K562 (cell line): ENCODE measurements at regions not wholly inside any gene's neighbourhood (a gene's known extent, or its start where the extent isn't known, plus 50 kb on each side); places are given as distances from the start of the nearest gene placed in this dataset.

ENCODE experiments used
- ATAC-seq: fragments of 200-7000 bp; cut with Tn5 transposase; 3 replicates; pipeline ENCODE4 v1.9.1; 2020; ENCODE audit warnings: moderate library complexity
- BruUV-seq: library from RNA; stranded (reverse); fragments of 400-500 nt; replicated peaks from 2 replicates; lab custom pipeline; 2021; lab: Mats Ljungman, UMichigan
- CTCF ChIA-PET: fragments of 300-600 bp; formaldehyde crosslinking; extraction: SDS; loops from one replicate; lab custom pipeline; 2021; ENCODE audit warnings: low intra/inter-chr PET ratio; lab: Yijun Ruan, JAX
- POLR2A ChIA-PET: fragments of 300-600, 350-650 bp; sonication (Branson Sonifier 250); formaldehyde crosslinking; extraction: SDS; loops from one replicate; lab custom pipeline; 2021; ENCODE audit warnings: antibody characterized with exemption, inconsistent platforms; lab: Yijun Ruan, JAX
- DNase-seq, 4 experiments: peaks; one replicate each; pipeline versions ENCODE4 v3.0.0 to v3.0.0-alpha.2; 2011 to 2018; ENCODE audit warnings: low spot score in 3 of 4, mixed read lengths in 3 of 4; ENCODE audit errors: extremely low read depth in 1 of 4
- FAIRE-seq: peaks from 2 replicates; lab custom pipeline; 2011; peaks lifted over from hg19 to GRCh38; lab: Jason Lieb, UNC
- H2AFZ ChIP-seq: 2 replicates; pipeline ENCODE4 v1.6.0; 2011; ENCODE audit warnings: low read depth, low read length, control low read depth, inconsistent platforms
- H3K27ac ChIP-seq: fragments of 200-600 bp; 3 replicates; pipeline ENCODE4 v1.8.0; 2011; ENCODE audit warnings: low read depth, mild to moderate bottlenecking, control low read depth, inconsistent platforms, low read length, moderate library complexity, mixed read lengths; ENCODE audit errors: extremely low read depth
- H3K27me3 ChIP-seq, 2 experiments: fragments of 300-600 bp in 1 of 2; 2 replicates in 1 of 2; 3 replicates in 1 of 2; pipeline versions ENCODE4 v1.6.0 to v1.8.0; 2011; ENCODE audit warnings: inconsistent platforms in 2 of 2, low read length in 2 of 2, mild to moderate bottlenecking in 1 of 2, mixed read lengths in 1 of 2, moderate library complexity in 1 of 2; ENCODE audit not compliant: control insufficient read depth in 2 of 2, insufficient read depth in 2 of 2
- H3K36me3 ChIP-seq: fragments of 300-600 bp; 3 replicates; pipeline ENCODE4 v1.8.0; 2011; ENCODE audit warnings: mild to moderate bottlenecking, low read length, inconsistent platforms; ENCODE audit not compliant: control insufficient read depth, insufficient read depth
- H3K4me1 ChIP-seq, 2 experiments: fragments of 200-600 bp in 1 of 2; replicated peaks in 1 of 2; 2 replicates in 1 of 2; 3 replicates in 1 of 2; pipeline versions ENCODE4 v1.5.1 to v1.8.0; 2011; ENCODE audit warnings: inconsistent platforms in 2 of 2, low read length in 2 of 2, mild to moderate bottlenecking in 1 of 2, mixed read lengths in 1 of 2, moderate library complexity in 1 of 2; ENCODE audit not compliant: control insufficient read depth in 2 of 2, insufficient read depth in 2 of 2
- H3K4me2 ChIP-seq: 2 replicates; pipeline ENCODE4 v1.6.1; 2011; ENCODE audit warnings: low read length, control low read depth, inconsistent platforms, mixed read lengths; ENCODE audit not compliant: insufficient read depth
- H3K4me3 ChIP-seq: fragments of 200-600 bp; sonication (generic), shearing (Covaris generic); 2 replicates; pipeline ENCODE4 v1.5.1; 2016; ENCODE audit warnings: control low read depth, inconsistent platforms
- H3K79me2 ChIP-seq: fragments of 200-600 bp; 3 replicates; pipeline ENCODE4 v1.8.0; 2011; ENCODE audit warnings: low read length, inconsistent platforms; ENCODE audit not compliant: control insufficient read depth, insufficient read depth
- H3K9ac ChIP-seq, 2 experiments: 2 replicates each; pipeline versions ENCODE4 v1.6.0 to v1.6.1; 2011; ENCODE audit warnings: low read depth in 2 of 2, low read length in 2 of 2, control low read depth in 1 of 2, inconsistent platforms in 1 of 2, mild to moderate bottlenecking in 1 of 2, mixed read lengths in 1 of 2; ENCODE audit not compliant: insufficient read depth in 1 of 2
- H3K9me1 ChIP-seq: one replicate; pipeline ENCODE4 v1.6.0; 2011; ENCODE audit warnings: inconsistent platforms, mild to moderate bottlenecking, low read length, moderate library complexity; ENCODE audit not compliant: control insufficient read depth, insufficient read depth
- H3K9me3 ChIP-seq: replicated peaks from 2 replicates; pipeline ENCODE4 v1.5.1; 2011; ENCODE audit warnings: low read depth, low read length, inconsistent platforms; ENCODE audit not compliant: control insufficient read depth, insufficient read depth
- H4K20me1 ChIP-seq: replicated peaks from 2 replicates; pipeline ENCODE4 v1.6.1; 2011; ENCODE audit warnings: low read length, inconsistent platforms, mixed read lengths; ENCODE audit not compliant: control insufficient read depth, insufficient read depth
- ELF1 ChIP-seq: fragments of 200-800 bp; sonication (Bioruptor generic); IDR thresholded peaks from 2 replicates; pipeline ENCODE4 v1.6.1; 2016; ENCODE audit warnings: missing genetic modification characterization, missing compliant biosample characterization
- KDM4B ChIP-seq, 2 experiments: fragments of 450-650 bp in 1 of 2; sonication (generic) in 1 of 2; IDR thresholded peaks; 2 replicates each; pipeline ENCODE4 v1.6.1; 2016 to 2017; ENCODE audit warnings: borderline replicate concordance in 2 of 2, antibody characterized with exemption in 1 of 2, low read depth in 1 of 2, mild to moderate bottlenecking in 1 of 2
- MECOM ChIP-seq: fragments of 250-450 bp; sonication (Bioruptor Pico); IDR thresholded peaks from 2 replicates; pipeline ENCODE4 v1.8.0; 2022; ENCODE audit warnings: inconsistent platforms
- NONO ChIP-seq, 2 experiments: fragments of 200-400 bp in 1 of 2; fragments of 450-650 bp in 1 of 2; formaldehyde crosslinking in 1 of 2; IDR thresholded peaks; 2 replicates each; pipeline ENCODE4 v1.6.1; 2017; ENCODE audit warnings: low read depth in 2 of 2, mild to moderate bottlenecking in 2 of 2, moderate library complexity in 2 of 2, low read length in 1 of 2
- ZBTB12 ChIP-seq: fragments of 250-450 bp; sonication (Bioruptor Pico); IDR thresholded peaks from 2 replicates; pipeline ENCODE4 v1.4.0; 2020
- ZBTB17 ChIP-seq: fragments of 450-650 bp; formaldehyde crosslinking; IDR thresholded peaks from 2 replicates; pipeline ENCODE4 v1.4.0; 2020; ENCODE audit warnings: mild to moderate bottlenecking
- ZNF23 ChIP-seq: fragments of 250-450 bp; sonication (Bioruptor Pico); IDR thresholded peaks from 2 replicates; pipeline ENCODE4 v1.4.0; 2020; ENCODE audit warnings: mild to moderate bottlenecking
- ZNF507 ChIP-seq: conservative IDR thresholded peaks from 2 replicates; pipeline ENCODE4 v1.6.1; 2017; ENCODE audit warnings: missing genetic modification characterization, missing compliant biosample characterization
- ZNF512 ChIP-seq: IDR thresholded peaks from 2 replicates; pipeline ENCODE4 v1.6.1; 2016; ENCODE audit warnings: missing genetic modification characterization, missing compliant biosample characterization
- WGBS: fragments of 100-300 bp; shearing (Covaris generic); methylation state at CpG from one replicate; pipeline ENCODE4 v1.1.6; 2016; ENCODE audit warnings: low coverage, mixed read lengths; ENCODE audit not compliant: insufficient coverage; ENCODE audit errors: missing lambda C conversion rate; 5-methylcytosine and 5-hydroxymethylcytosine counted together
- in situ Hi-C: fragments of 300-500 bp; cut with MboI; formaldehyde crosslinking; loops from 4 replicates; pipeline ENCODE4 v1.15.0; 2018; ENCODE audit warnings: inconsistent platforms, mixed read lengths
- intact Hi-C: fragments of 100-400 bp; cut with micrococcal nuclease; formaldehyde crosslinking; loops from 2 replicates; pipeline ENCODE4 v1.14.2; 2022
- TF ChIP-seq, protein P1 (sequence below), 2 experiments: fragments of 450-650 bp; conservative IDR thresholded peaks; 2 replicates each; pipeline ENCODE4 v1.6.1; 2017; ENCODE audit warnings: mild to moderate bottlenecking in 2 of 2, moderate library complexity in 2 of 2
- TF ChIP-seq, protein P2 (sequence below): fragments of 450-650 bp; IDR thresholded peaks from 2 replicates; pipeline ENCODE4 v1.6.1; 2016; ENCODE audit warnings: low read depth

DNA sequence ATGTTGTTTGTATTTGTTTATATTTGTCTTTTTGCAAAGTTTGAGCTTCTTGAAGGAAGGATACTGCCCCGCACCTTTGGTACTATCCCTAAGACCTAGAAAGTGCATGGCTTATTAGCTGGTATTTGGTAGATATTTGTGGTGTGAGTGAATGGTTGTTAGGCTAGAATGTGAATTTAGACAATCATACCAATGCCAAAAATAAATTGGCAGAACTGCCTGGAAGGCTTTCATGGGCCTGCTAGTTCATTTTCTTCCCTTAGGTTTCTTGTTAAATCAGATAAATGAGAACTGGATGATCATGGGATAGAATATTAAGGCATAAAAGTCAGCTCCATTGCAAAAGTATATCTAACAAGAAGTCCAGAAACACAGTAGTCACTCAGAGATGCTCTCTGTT, 147.5 kb upstream of the TSLP start:
- no peaks in the 10 kb centered on the region for H3K4me1 ChIP-seq
- no peaks in the 10 kb centered on the region for H3K79me2 ChIP-seq
- TF ChIP-seq KDM4B (IDR thresholded peaks at IDR 0.05; ENCODE audit: borderline replicate concordance in 2 of 2, low read depth in 1 of 2), result no peak
- TF ChIP-seq ZBTB12, result no peak
- TF ChIP-seq ZNF507, result no peak
- no peak for TF ChIP-seq MECOM
- TF ChIP-seq NONO (IDR thresholded peaks at IDR 0.05; ENCODE audit: low read depth in 2 of 2, low read length in 1 of 2), result no peak
- TF ChIP-seq ELF1 (tag), result no peak
- no peak for TF ChIP-seq ZNF23
- no peak for TF ChIP-seq ZNF512 (tag)
- TF ChIP-seq ZBTB17, result no peak
- TF ChIP-seq, protein P1, sequence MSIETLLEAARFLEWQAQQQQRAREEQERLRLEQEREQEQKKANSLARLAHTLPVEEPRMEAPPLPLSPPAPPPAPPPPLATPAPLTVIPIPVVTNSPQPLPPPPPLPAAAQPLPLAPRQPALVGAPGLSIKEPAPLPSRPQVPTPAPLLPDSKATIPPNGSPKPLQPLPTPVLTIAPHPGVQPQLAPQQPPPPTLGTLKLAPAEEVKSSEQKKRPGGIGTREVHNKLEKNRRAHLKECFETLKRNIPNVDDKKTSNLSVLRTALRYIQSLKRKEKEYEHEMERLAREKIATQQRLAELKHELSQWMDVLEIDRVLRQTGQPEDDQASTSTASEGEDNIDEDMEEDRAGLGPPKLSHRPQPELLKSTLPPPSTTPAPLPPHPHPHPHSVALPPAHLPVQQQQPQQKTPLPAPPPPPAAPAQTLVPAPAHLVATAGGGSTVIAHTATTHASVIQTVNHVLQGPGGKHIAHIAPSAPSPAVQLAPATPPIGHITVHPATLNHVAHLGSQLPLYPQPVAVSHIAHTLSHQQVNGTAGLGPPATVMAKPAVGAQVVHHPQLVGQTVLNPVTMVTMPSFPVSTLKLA (conservative IDR thresholded peaks at IDR 0.05), result no peak
- TF ChIP-seq, protein P2, sequence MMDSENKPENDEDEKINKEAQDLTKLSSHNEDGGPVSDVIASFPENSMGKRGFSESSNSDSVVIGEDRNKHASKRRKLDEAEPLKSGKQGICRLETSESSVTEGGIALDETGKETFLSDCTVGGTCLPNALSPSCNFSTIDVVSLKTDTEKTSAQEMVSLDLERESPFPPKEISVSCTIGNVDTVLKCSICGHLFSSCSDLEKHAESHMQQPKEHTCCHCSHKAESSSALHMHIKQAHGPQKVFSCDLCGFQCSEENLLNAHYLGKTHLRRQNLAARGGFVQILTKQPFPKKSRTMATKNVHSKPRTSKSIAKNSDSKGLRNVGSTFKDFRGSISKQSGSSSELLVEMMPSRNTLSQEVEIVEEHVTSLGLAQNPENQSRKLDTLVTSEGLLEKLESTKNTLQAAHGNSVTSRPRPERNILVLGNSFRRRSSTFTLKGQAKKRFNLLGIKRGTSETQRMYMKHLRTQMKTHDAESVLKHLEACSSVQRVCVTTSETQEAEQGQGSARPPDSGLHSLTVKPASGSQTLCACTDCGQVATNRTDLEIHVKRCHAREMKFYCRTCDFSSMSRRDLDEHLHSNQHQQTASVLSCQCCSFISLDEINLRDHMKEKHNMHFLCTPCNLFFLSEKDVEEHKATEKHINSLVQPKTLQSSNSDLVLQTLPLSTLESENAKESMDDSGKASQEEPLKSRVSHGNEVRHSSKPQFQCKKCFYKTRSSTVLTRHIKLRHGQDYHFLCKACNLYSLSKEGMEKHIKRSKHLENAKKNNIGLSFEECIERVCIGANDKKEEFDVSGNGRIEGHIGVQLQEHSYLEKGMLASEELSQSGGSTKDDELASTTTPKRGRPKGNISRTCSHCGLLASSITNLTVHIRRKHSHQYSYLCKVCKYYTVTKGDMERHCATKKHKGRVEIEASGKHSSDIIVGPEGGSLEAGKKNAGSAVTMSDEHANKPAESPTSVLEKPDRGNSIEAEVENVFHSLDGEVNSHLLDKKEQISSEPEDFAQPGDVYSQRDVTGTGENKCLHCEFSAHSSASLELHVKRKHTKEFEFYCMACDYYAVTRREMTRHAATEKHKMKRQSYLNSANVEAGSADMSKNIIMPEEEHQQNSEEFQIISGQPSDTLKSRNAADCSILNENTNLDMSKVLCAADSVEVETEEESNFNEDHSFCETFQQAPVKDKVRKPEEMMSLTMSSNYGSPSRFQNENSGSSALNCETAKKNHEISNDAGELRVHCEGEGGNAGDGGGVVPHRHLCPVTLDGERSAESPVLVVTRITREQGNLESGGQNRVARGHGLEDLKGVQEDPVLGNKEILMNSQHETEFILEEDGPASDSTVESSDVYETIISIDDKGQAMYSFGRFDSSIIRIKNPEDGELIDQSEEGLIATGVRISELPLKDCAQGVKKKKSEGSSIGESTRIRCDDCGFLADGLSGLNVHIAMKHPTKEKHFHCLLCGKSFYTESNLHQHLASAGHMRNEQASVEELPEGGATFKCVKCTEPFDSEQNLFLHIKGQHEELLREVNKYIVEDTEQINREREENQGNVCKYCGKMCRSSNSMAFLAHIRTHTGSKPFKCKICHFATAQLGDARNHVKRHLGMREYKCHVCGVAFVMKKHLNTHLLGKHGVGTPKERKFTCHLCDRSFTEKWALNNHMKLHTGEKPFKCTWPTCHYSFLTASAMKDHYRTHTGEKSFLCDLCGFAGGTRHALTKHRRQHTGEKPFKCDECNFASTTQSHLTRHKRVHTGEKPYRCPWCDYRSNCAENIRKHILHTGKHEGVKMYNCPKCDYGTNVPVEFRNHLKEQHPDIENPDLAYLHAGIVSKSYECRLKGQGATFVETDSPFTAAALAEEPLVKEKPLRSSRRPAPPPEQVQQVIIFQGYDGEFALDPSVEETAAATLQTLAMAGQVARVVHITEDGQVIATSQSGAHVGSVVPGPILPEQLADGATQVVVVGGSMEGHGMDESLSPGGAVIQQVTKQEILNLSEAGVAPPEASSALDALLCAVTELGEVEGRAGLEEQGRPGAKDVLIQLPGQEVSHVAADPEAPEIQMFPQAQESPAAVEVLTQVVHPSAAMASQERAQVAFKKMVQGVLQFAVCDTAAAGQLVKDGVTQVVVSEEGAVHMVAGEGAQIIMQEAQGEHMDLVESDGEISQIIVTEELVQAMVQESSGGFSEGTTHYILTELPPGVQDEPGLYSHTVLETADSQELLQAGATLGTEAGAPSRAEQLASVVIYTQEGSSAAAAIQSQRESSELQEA, result no peak
- BruUV-seq, result no TSS peak
- no peak overlapping the region for H3K4me2 ChIP-seq
- H3K36me3 ChIP-seq, result no peaks in the 10 kb centered on the region
- no peak overlapping the region for H3K4me3 ChIP-seq
- H3K9me3 ChIP-seq, result no peaks in the 10 kb centered on the region
- DNase-seq (no peak), ATAC-seq (no peak), FAIRE-seq (no peak)
- ChIA-PET POLR2A (interaction anchor here (0.7 kb wide), 1 partner anchor 15 kb away, joined by 3 read pairs; no protein-coding TSS in a partner anchor), CTCF (no interaction called here)
- no peak overlapping the region for H3K9ac ChIP-seq
- no peaks in the 10 kb centered on the region for H3K9me1 ChIP-seq
- WGBS, result 0% methylated on average over 1 of the region's 1 CpG
- no peaks in the 10 kb centered on the region for H4K20me1 ChIP-seq
- intact Hi-C loops, result no loop called here
- in situ Hi-C loops, result no loop called here
- H3K27me3 ChIP-seq, result no peaks in the 10 kb centered on the region
- H2AFZ ChIP-seq, result no peak overlapping the region
- no peak overlapping the region for H3K27ac ChIP-seq
